Mesendoderm (in vitro differentiated cells): ENCODE measurements at regions not wholly inside any gene's neighbourhood (a gene's known extent, or its start where the extent isn't known, plus 50 kb on each side); places are given as distances from the start of the nearest gene placed in this dataset.

Experiments
- DNase-seq: peaks from one replicate; pipeline ENCODE4 v3.0.0; 2013
- H2AK5ac ChIP-seq: 2 replicates; pipeline ENCODE4 v1.6.1; 2013; ENCODE audit warnings: low read length, inconsistent platforms
- H2BK120ac ChIP-seq: 2 replicates; pipeline ENCODE4 v1.6.1; 2013; ENCODE audit warnings: low read depth, mild to moderate bottlenecking, low read length, moderate library complexity, mixed read lengths
- H2BK15ac ChIP-seq: replicated peaks from 2 replicates; pipeline ENCODE4 v1.6.1; 2013; ENCODE audit warnings: low read depth, mild to moderate bottlenecking, moderate library complexity
- H2BK5ac ChIP-seq: 2 replicates; pipeline ENCODE4 v1.6.1; 2013; ENCODE audit warnings: low read length, inconsistent platforms
- H3K18ac ChIP-seq: 2 replicates; pipeline ENCODE4 v1.6.1; 2013; ENCODE audit warnings: mild to moderate bottlenecking, low read length, mixed read lengths
- H3K23ac ChIP-seq: one replicate; pipeline ENCODE4 v1.6.1; 2013; ENCODE audit warnings: low read length
- H3K27ac ChIP-seq: 2 replicates; pipeline ENCODE4 v1.5.1; 2013; ENCODE audit warnings: low read depth, mild to moderate bottlenecking, inconsistent platforms, low read length, moderate library complexity
- H3K27me3 ChIP-seq: 2 replicates; pipeline ENCODE4 v1.6.1; 2013; ENCODE audit warnings: low read length, control low read depth, mild to moderate bottlenecking, inconsistent platforms; ENCODE audit not compliant: insufficient read depth, poor library complexity
- H3K36me3 ChIP-seq: 2 replicates; pipeline ENCODE4 v1.6.1; 2013; ENCODE audit warnings: low read length, inconsistent platforms; ENCODE audit not compliant: control insufficient read depth, insufficient read depth
- H3K4ac ChIP-seq: one replicate; pipeline ENCODE4 v1.6.1; 2013; ENCODE audit warnings: low read depth, mild to moderate bottlenecking, low read length, moderate library complexity
- H3K4me1 ChIP-seq: 2 replicates; pipeline ENCODE4 v1.6.1; 2013; ENCODE audit warnings: low read depth, low read length, inconsistent platforms; ENCODE audit not compliant: control insufficient read depth
- H3K4me2 ChIP-seq: 2 replicates; pipeline ENCODE4 v1.6.1; 2013; ENCODE audit warnings: low read length
- H3K4me3 ChIP-seq: 2 replicates; pipeline ENCODE4 v1.5.1; 2013; ENCODE audit warnings: mild to moderate bottlenecking, low read length
- H3K56ac ChIP-seq: one replicate; pipeline ENCODE4 v1.6.1; 2013; ENCODE audit warnings: low read length
- H3K79me1 ChIP-seq: 2 replicates; pipeline ENCODE4 v1.6.1; 2013; ENCODE audit warnings: low read length, inconsistent platforms
- H3K79me2 ChIP-seq: 2 replicates; pipeline ENCODE4 v1.6.1; 2013; ENCODE audit warnings: mild to moderate bottlenecking, low read length; ENCODE audit not compliant: control insufficient read depth, insufficient read depth
- H3K9ac ChIP-seq: 2 replicates; pipeline ENCODE4 v1.6.1; 2013; ENCODE audit warnings: low read length, inconsistent platforms
- H4K5ac ChIP-seq: one replicate; pipeline ENCODE4 v1.6.1; 2013; ENCODE audit warnings: low read length
- H4K8ac ChIP-seq: one replicate; pipeline ENCODE4 v1.6.1; 2013; ENCODE audit warnings: low read depth, mild to moderate bottlenecking, control low read depth, low read length, moderate library complexity
- WGBS: extraction: QIAGEN DNeasy Blood & Tissue Kit; methylation state at CpG from one replicate; pipeline ENCODE4 v1.1.7; 2013; ENCODE audit warnings: low lambda C conversion rate, missing lambda C conversion rate; ENCODE audit not compliant: insufficient coverage; ENCODE audit errors: extremely low coverage; 5-methylcytosine and 5-hydroxymethylcytosine counted together

GRCh38 chr16:51337662-51338061, 186.6 kb upstream of the SALL1 start:
- Histone ChIP-seq H3K4me1 (no peaks in the 10 kb centered on the region), H2BK15ac (no peak overlapping the region), H3K56ac (no peak overlapping the region), H3K23ac (no peak overlapping the region), H2BK5ac (no peak overlapping the region), H3K27ac (no peak overlapping the region), H2AK5ac (no peak overlapping the region), H3K9ac (no peak overlapping the region), H3K4me2 (no peak overlapping the region), H3K18ac (no peak overlapping the region), H3K27me3 (no peaks in the 10 kb centered on the region), H3K79me1 (no peaks in the 10 kb centered on the region), H3K36me3 (no peaks in the 10 kb centered on the region), H3K4me3 (no peak overlapping the region), H4K8ac (no peak overlapping the region), H3K4ac (no peak overlapping the region), H2BK120ac (no peak overlapping the region), H4K5ac (no peak overlapping the region), H3K79me2 (no peaks in the 10 kb centered on the region)
- no CpG with 5 or more reads among the region's 3 CpGs for WGBS
- peak; percentile 75 for DNase-seq

- Histone ChIP-seq H2BK15ac (no peak overlapping the region), H3K56ac (no peak overlapping the region), H3K27me3 (no peaks in the 10 kb centered on the region), H3K4me1 (no peaks in the 10 kb centered on the region), H3K4ac (no peak overlapping the region), H3K36me3 (no peaks in the 10 kb centered on the region), H3K18ac (no peak overlapping the region), H2AK5ac (no peak overlapping the region), H3K23ac (no peak overlapping the region), H2BK5ac (no peak overlapping the region), H3K4me2 (no peak overlapping the region), H3K79me1 (no peaks in the 10 kb centered on the region), H3K27ac (no peak overlapping the region), H3K9ac (no peak overlapping the region), H3K4me3 (no peak overlapping the region), H4K5ac (no peak overlapping the region), H2BK120ac (no peak overlapping the region), H3K79me2 (no peaks in the 10 kb centered on the region), H4K8ac (no peak overlapping the region)
- DNase-seq, result no peak
- WGBS, result no CpG with 5 or more reads among the region's 7 CpGs
Observed at GRCh38 chr16:51328733-51329132, 177.7 kb upstream of the SALL1 start.

GRCh38 chr16:51327001-51327400, 175.9 kb upstream of the SALL1 start:
- Histone ChIP-seq H3K4me3 (no peak overlapping the region), H4K8ac (no peak overlapping the region), H2BK120ac (no peak overlapping the region), H3K56ac (no peak overlapping the region), H3K18ac (no peak overlapping the region), H3K36me3 (no peaks in the 10 kb centered on the region), H3K27me3 (no peaks in the 10 kb centered on the region), H4K5ac (no peak overlapping the region), H3K4me2 (no peak overlapping the region), H3K79me1 (no peaks in the 10 kb centered on the region), H3K27ac (no peak overlapping the region), H3K4me1 (no peaks in the 10 kb centered on the region), H2AK5ac (no peak overlapping the region), H3K9ac (no peak overlapping the region), H3K79me2 (no peaks in the 10 kb centered on the region), H2BK5ac (no peak overlapping the region), H3K4ac (no peak overlapping the region), H3K23ac (no peak overlapping the region), H2BK15ac (no peak overlapping the region)
- WGBS, result no CpG with 5 or more reads among the region's 2 CpGs
- no peak for DNase-seq

GRCh38 chr16:51326131-51326856, 175.2 kb upstream of the SALL1 start:
- no peak overlapping the region for H3K9ac ChIP-seq
- H3K27me3 ChIP-seq, result no peaks in the 10 kb centered on the region
- no peak overlapping the region for H4K8ac ChIP-seq
- H3K27ac ChIP-seq, result no peak overlapping the region
- H2BK120ac ChIP-seq, result no peak overlapping the region
- no peak overlapping the region for H3K18ac ChIP-seq
- H3K23ac ChIP-seq, result no peak overlapping the region
- no CpG with 5 or more reads among the region's 7 CpGs for WGBS
- no peak overlapping the region for H4K5ac ChIP-seq
- H3K36me3 ChIP-seq, result no peaks in the 10 kb centered on the region
- no peaks in the 10 kb centered on the region for H3K79me1 ChIP-seq
- no peak overlapping the region for H2AK5ac ChIP-seq
- no peak overlapping the region for H3K4me2 ChIP-seq
- H3K4ac ChIP-seq, result no peak overlapping the region
- H3K4me3 ChIP-seq, result no peak overlapping the region
- H2BK5ac ChIP-seq, result no peak overlapping the region
- no peaks in the 10 kb centered on the region for H3K4me1 ChIP-seq
- no peaks in the 10 kb centered on the region for H3K79me2 ChIP-seq
- DNase-seq, result peak; percentile 60
- H2BK15ac ChIP-seq, result no peak overlapping the region
- no peak overlapping the region for H3K56ac ChIP-seq

- no peaks in the 10 kb centered on the region for H3K4me1 ChIP-seq
- H3K4ac ChIP-seq, result no peak overlapping the region
- no peak overlapping the region for H3K56ac ChIP-seq
- no peak for DNase-seq
- H2AK5ac ChIP-seq, result no peak overlapping the region
- H3K79me1 ChIP-seq, result no peaks in the 10 kb centered on the region
- H3K4me3 ChIP-seq, result no peak overlapping the region
- no peak overlapping the region for H3K23ac ChIP-seq
- H3K9ac ChIP-seq, result no peak overlapping the region
- no peak overlapping the region for H3K27ac ChIP-seq
- H3K4me2 ChIP-seq, result no peak overlapping the region
- no peak overlapping the region for H2BK120ac ChIP-seq
- H3K79me2 ChIP-seq, result no peaks in the 10 kb centered on the region
- H2BK15ac ChIP-seq, result no peak overlapping the region
- no peaks in the 10 kb centered on the region for H3K27me3 ChIP-seq
- WGBS, result no CpG with 5 or more reads among the region's 5 CpGs
- H4K5ac ChIP-seq, result no peak overlapping the region
- H3K18ac ChIP-seq, result no peak overlapping the region
- H2BK5ac ChIP-seq, result no peak overlapping the region
- H3K36me3 ChIP-seq, result no peaks in the 10 kb centered on the region
- H4K8ac ChIP-seq, result no peak overlapping the region
Observed at GRCh38 chr16:51321251-51321650, 170.2 kb upstream of the SALL1 start.

- no peak overlapping the region for H2BK120ac ChIP-seq
- no peak overlapping the region for H3K18ac ChIP-seq
- no peaks in the 10 kb centered on the region for H3K4me1 ChIP-seq
- no peaks in the 10 kb centered on the region for H3K79me2 ChIP-seq
- H3K4ac ChIP-seq, result no peak overlapping the region
- H3K23ac ChIP-seq, result no peak overlapping the region
- no peak overlapping the region for H3K56ac ChIP-seq
- no peaks in the 10 kb centered on the region for H3K27me3 ChIP-seq
- H3K4me2 ChIP-seq, result no peak overlapping the region
- no peaks in the 10 kb centered on the region for H3K36me3 ChIP-seq
- H3K9ac ChIP-seq, result no peak overlapping the region
- DNase-seq, result no peak
- no peak overlapping the region for H4K8ac ChIP-seq
- no peak overlapping the region for H2BK15ac ChIP-seq
- H3K79me1 ChIP-seq, result no peaks in the 10 kb centered on the region
- no peak overlapping the region for H3K27ac ChIP-seq
- H3K4me3 ChIP-seq, result no peak overlapping the region
- no peak overlapping the region for H2BK5ac ChIP-seq
- no peak overlapping the region for H4K5ac ChIP-seq
- H2AK5ac ChIP-seq, result no peak overlapping the region
Observed at GRCh38 chr16:51317575-51317974, 166.5 kb upstream of the SALL1 start.
